ENCODE measurements at regions not wholly inside any gene's neighbourhood (a gene's known extent, or its start where the extent isn't known, plus 50 kb on each side); places are given as distances from the start of the nearest gene placed in this dataset.

DNA sequence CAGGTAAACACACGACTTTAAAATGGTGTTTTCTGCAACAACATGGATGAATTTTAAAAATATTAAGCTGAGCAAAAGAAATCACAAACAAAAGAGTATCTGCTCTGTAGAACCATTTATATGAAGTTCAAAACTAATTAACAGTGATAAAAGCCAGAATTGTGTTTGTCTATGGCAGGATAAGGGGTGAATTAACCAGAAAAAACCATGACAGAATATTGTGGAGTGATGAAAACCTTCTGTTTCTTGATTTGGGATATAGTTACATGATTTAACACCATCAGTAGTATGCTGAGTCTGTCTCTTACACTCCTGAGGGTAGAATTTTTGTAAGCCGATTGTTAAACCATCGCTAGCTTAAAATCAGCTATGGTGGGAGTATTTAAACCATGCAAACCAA, 101.7 kb upstream of the ZNF366 start:
- no peak overlapping the region for H3K14ac ChIP-seq (ENCODE audit: insufficient read length)
- no peak overlapping the region for H2BK12ac ChIP-seq (ENCODE audit: low read depth, low read length)
- H3K79me1 ChIP-seq (ENCODE audit: low read depth, low read length), result no peaks in the 10 kb centered on the region
- H2BK5ac ChIP-seq (ENCODE audit: low read depth, low read length), result no peak overlapping the region
- H2BK20ac ChIP-seq (ENCODE audit: low read length), result no peak overlapping the region
- no peak overlapping the region for H4K91ac ChIP-seq (replicated peaks; ENCODE audit: insufficient read length, low read length)
- FAIRE-seq (no peak), DNase-seq (ENCODE audit: low read depth in 1 of 2, low spot score in 2 of 2) (no peak)
- CTCF ChIA-PET (ENCODE audit: partially characterized antibody), result interaction anchor here (1.4 to 3.5 kb wide), 3 partner anchors 21 to 209 kb away, joined by 6 to 25 read pairs (median 7); partner anchors contain the start of gene TNPO1
- no peak overlapping the region for H3K27ac ChIP-seq (ENCODE audit: low read depth, low read length)
- H2BK120ac ChIP-seq (replicated peaks; ENCODE audit: low read depth, low read length), result no peak overlapping the region
- H3K27me3 ChIP-seq (replicated peaks in 1 of 4; ENCODE audit: control insufficient read depth in 3 of 4, extremely low read depth in 1 of 4, insufficient read depth in 3 of 4, low read length in 3 of 4), result no peaks in the 10 kb centered on the region
- no peak overlapping the region for H4K8ac ChIP-seq (ENCODE audit: extremely low read depth, insufficient read depth, low read length)
- no peak overlapping the region for H3K4ac ChIP-seq (replicated peaks; ENCODE audit: insufficient read length, low read depth, low read length)
- H3K9ac ChIP-seq (replicated peaks in 1 of 4; ENCODE audit: extremely low read depth in 1 of 4, low read depth in 3 of 4, low read length in 3 of 4), result no peak overlapping the region
- H3K4me2 ChIP-seq (ENCODE audit: insufficient read depth in 1 of 2, low read depth in 2 of 2, low read length in 2 of 2), result no peak overlapping the region
- no peak overlapping the region for H3K56ac ChIP-seq (replicated peaks; ENCODE audit: insufficient read length, low read depth, low read length)
- no peak overlapping the region for H2AK5ac ChIP-seq (ENCODE audit: low read depth, low read length)
- no peaks in the 10 kb centered on the region for H4K20me1 ChIP-seq (replicated peaks in 1 of 2; ENCODE audit: control insufficient read depth in 1 of 2, insufficient read depth in 2 of 2, low read length in 2 of 2)
- H2AFZ ChIP-seq (ENCODE audit: low read length), result no peak overlapping the region
- no peaks in the 10 kb centered on the region for H3K4me1 ChIP-seq (replicated peaks in 1 of 4; ENCODE audit: control insufficient read depth in 3 of 4, insufficient read depth in 4 of 4, low read length in 3 of 4)
- no peaks in the 10 kb centered on the region for H3K9me3 ChIP-seq (ENCODE audit: insufficient read depth in 2 of 2, low read depth in 1 of 2, low read length in 1 of 2)
- no peak overlapping the region for H3K23ac ChIP-seq (ENCODE audit: insufficient read length)
- POLR2A ChIA-PET (ENCODE audit: partially characterized antibody), result no interaction called here
- H4K5ac ChIP-seq (ENCODE audit: insufficient read length, low read depth, low read length), result no peak overlapping the region
- no peaks in the 10 kb centered on the region for H3K36me3 ChIP-seq (ENCODE audit: control insufficient read depth in 2 of 4, insufficient read depth in 4 of 4, low read length in 3 of 4)
- H3K18ac ChIP-seq (ENCODE audit: extremely low read depth, low read length), result no peak overlapping the region
- H2BK15ac ChIP-seq (ENCODE audit: low read length), result no peak overlapping the region
- no peaks in the 10 kb centered on the region for H3K23me2 ChIP-seq (ENCODE audit: low read depth, low read length)
- H3K4me3 ChIP-seq (ENCODE audit: extremely low read depth in 1 of 4, insufficient read depth in 2 of 4, low read depth in 3 of 4, low read length in 4 of 4), result no peak overlapping the region
- WGBS, 2 experiments (ENCODE audit: extremely low coverage in 1 of 2, insufficient coverage in 1 of 2, insufficient read length in 1 of 2, insufficient replicate concordance in 2 of 2, low coverage in 1 of 2, low lambda C conversion rate in 2 of 2, missing lambda C conversion rate in 1 of 2), result 89% methylated on average over 3 of the region's 3 CpGs; no CpG with 5 or more reads in 1 of the 2 experiments
- no peaks in the 10 kb centered on the region for H3K79me2 ChIP-seq (ENCODE audit: control insufficient read depth in 1 of 2, insufficient read depth in 2 of 2, low read length in 2 of 2)
- no peak for TF ChIP-seq ZNF274 (IDR thresholded peaks at IDR 0.05; ENCODE audit: borderline replicate concordance, extremely low read depth, low read length)
- TF ChIP-seq SIX5 (IDR thresholded peaks at IDR 0.05; ENCODE audit: low read depth, low read length), result no peak
- no peak for TF ChIP-seq KDM4A (IDR thresholded peaks at IDR 0.05; ENCODE audit: low read depth, low read length, severe bottlenecking)
- no peak for TF ChIP-seq SP4 (IDR thresholded peaks at IDR 0.05; ENCODE audit: low read length)
- no peak for TF ChIP-seq FOSL1 (IDR thresholded peaks at IDR 0.05; ENCODE audit: insufficient read depth, low read depth, low read length)
- TF ChIP-seq RAD21 (IDR thresholded peaks at IDR 0.05 in 1 of 2, conservative IDR thresholded peaks at IDR 0.05 in 1 of 2; ENCODE audit: low read depth in 2 of 2, low read length in 2 of 2), result no peak
- no peak for TF ChIP-seq BRCA1 (IDR thresholded peaks at IDR 0.05; ENCODE audit: low read depth, low read length)
- TF ChIP-seq KDM5A (IDR thresholded peaks at IDR 0.05; ENCODE audit: low read length), result no peak
- no peak for TF ChIP-seq TAF7 (optimal IDR thresholded peaks at IDR 0.05; ENCODE audit: borderline replicate concordance, low read depth, low read length)
- no peak for TF ChIP-seq SIRT6 (IDR thresholded peaks at IDR 0.05; ENCODE audit: low read length)
- TF ChIP-seq JUN (IDR thresholded peaks at IDR 0.05; ENCODE audit: low read depth, low read length), result no peak
- TF ChIP-seq, protein P1, sequence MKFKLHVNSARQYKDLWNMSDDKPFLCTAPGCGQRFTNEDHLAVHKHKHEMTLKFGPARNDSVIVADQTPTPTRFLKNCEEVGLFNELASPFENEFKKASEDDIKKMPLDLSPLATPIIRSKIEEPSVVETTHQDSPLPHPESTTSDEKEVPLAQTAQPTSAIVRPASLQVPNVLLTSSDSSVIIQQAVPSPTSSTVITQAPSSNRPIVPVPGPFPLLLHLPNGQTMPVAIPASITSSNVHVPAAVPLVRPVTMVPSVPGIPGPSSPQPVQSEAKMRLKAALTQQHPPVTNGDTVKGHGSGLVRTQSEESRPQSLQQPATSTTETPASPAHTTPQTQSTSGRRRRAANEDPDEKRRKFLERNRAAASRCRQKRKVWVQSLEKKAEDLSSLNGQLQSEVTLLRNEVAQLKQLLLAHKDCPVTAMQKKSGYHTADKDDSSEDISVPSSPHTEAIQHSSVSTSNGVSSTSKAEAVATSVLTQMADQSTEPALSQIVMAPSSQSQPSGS (IDR thresholded peaks at IDR 0.05; ENCODE audit: low read length), result no peak
- no peak for TF ChIP-seq POU5F1 (IDR thresholded peaks at IDR 0.05; ENCODE audit: low read depth, low read length)
- TF ChIP-seq BACH1 (IDR thresholded peaks at IDR 0.05; ENCODE audit: low read length), result no peak

Measured in H1 (cell line).